HUES6 (cell line): ENCODE measurements at regions not wholly inside any gene's neighbourhood (a gene's known extent, or its start where the extent isn't known, plus 50 kb on each side); places are given as distances from the start of the nearest gene placed in this dataset.

Experiments
- H3K27ac ChIP-seq: 2 replicates; pipeline ENCODE4 v1.7.0; 2013; ENCODE audit warnings: low read depth, mild to moderate bottlenecking, low read length, inconsistent platforms
- H3K27me3 ChIP-seq: 2 replicates; pipeline ENCODE4 v1.6.1; 2013; ENCODE audit warnings: low read length; ENCODE audit not compliant: control insufficient read depth, insufficient read depth
- H3K36me3 ChIP-seq: 2 replicates; pipeline ENCODE4 v1.6.1; 2013; ENCODE audit warnings: low read length; ENCODE audit not compliant: control insufficient read depth, insufficient read depth
- H3K4me1 ChIP-seq: 2 replicates; pipeline ENCODE4 v1.6.1; 2013; ENCODE audit warnings: low read length; ENCODE audit not compliant: control insufficient read depth, insufficient read depth
- H3K4me3 ChIP-seq: 2 replicates; pipeline ENCODE4 v1.5.1; 2013; ENCODE audit warnings: low read depth, low read length
- H3K9ac ChIP-seq: one replicate; pipeline ENCODE4 v1.6.1; 2013; ENCODE audit warnings: mild to moderate bottlenecking, low read length
- H3K9me3 ChIP-seq: 2 replicates; pipeline ENCODE4 v1.6.1; 2013; ENCODE audit warnings: low read depth, low read length; ENCODE audit not compliant: control insufficient read depth, insufficient read depth

DNA sequence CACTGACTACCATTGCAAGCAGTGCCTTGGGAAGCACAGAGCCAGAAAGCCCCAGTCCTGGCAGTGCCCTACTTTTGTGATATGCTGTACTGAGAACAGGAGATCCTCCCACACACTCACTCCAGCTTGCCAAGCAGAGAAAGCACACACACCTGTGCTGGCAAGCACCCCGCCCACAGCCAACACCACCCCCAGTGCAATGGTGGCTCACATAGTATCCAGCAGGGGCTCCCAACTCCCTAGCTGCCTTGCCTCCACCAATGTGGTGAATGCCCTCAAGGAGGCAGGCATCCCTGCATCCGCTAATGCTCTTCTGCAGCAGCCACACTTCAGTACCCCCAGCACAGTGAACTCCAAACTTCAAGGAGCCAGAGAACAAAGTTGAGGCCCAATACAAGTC is 1655.8 kb downstream of the SUCLG1 start:
- no peak overlapping the region for H3K27ac ChIP-seq

GRCh38 chr2:82797469-82797868 is 1661.6 kb downstream of the SUCLG1 start:
- Histone ChIP-seq H3K27me3 (no peaks in the 10 kb centered on the region), H3K27ac (no peak overlapping the region), H3K9me3 (no peaks in the 10 kb centered on the region), H3K36me3 (no peaks in the 10 kb centered on the region), H3K9ac (no peak overlapping the region), H3K4me1 (no peaks in the 10 kb centered on the region), H3K4me3 (no peak overlapping the region)

More for the DNA sequence above, 1655.8 kb downstream of the SUCLG1 start:
- no peaks in the 10 kb centered on the region for H3K27me3 ChIP-seq
- no peak overlapping the region for H3K4me3 ChIP-seq
- no peaks in the 10 kb centered on the region for H3K4me1 ChIP-seq
- H3K9ac ChIP-seq, result no peak overlapping the region
- H3K9me3 ChIP-seq, result peaks cover 14% of the 10 kb centered on the region
- H3K36me3 ChIP-seq, result no peaks in the 10 kb centered on the region

DNA sequence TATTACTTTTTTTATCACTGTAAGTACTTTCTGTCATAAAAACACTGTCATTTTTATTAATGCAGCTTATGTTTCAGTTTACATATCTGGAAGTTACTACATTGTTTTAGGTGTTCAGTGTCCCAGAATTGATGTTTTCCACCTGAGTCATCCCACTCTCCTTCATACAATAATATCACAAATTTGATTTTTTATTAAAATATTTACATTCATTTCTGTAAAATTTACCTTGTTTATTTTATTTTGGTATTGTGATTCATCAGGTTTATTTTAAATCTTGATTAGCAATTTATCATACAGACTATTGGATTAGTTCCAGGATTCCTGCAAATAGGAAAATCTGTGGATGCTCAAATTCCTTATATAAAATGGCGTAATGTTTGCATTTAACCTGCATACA is 1662.9 kb downstream of the SUCLG1 start:
- no peaks in the 10 kb centered on the region for H3K36me3 ChIP-seq
- no peaks in the 10 kb centered on the region for H3K9me3 ChIP-seq
- no peak overlapping the region for H3K9ac ChIP-seq
- H3K27ac ChIP-seq, result no peak overlapping the region
- no peak overlapping the region for H3K4me3 ChIP-seq
- H3K27me3 ChIP-seq, result no peaks in the 10 kb centered on the region
- no peaks in the 10 kb centered on the region for H3K4me1 ChIP-seq

DNA sequence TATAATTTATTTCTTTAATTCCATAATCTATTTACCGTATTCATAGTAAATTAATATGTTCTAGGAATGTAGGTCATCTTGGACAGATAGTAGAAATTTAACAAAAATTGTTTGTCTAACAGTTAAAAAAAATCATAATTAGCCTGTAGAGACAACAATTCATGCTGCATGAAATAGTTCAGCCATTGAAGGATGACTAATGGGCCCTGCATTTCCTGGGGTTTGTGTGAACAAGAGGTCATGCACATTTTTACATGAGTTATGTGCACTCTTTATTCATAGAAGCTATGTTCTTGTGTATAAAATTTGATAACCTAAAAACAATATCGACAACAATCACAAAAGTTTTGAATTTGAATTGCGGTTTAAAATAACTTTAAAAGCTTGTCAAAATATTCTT is 1663.6 kb downstream of the SUCLG1 start:
- Histone ChIP-seq H3K9me3 (no peaks in the 10 kb centered on the region), H3K36me3 (no peaks in the 10 kb centered on the region), H3K27ac (no peak overlapping the region), H3K27me3 (no peaks in the 10 kb centered on the region), H3K9ac (no peak overlapping the region), H3K4me3 (no peak overlapping the region), H3K4me1 (no peaks in the 10 kb centered on the region)

- H3K36me3 ChIP-seq, result no peaks in the 10 kb centered on the region
- H3K9ac ChIP-seq, result no peak overlapping the region
- H3K9me3 ChIP-seq, result no peaks in the 10 kb centered on the region
- H3K4me1 ChIP-seq, result no peaks in the 10 kb centered on the region
- no peak overlapping the region for H3K4me3 ChIP-seq
- no peaks in the 10 kb centered on the region for H3K27me3 ChIP-seq
- H3K27ac ChIP-seq, result no peak overlapping the region
Measured at GRCh38 chr2:82793711-82794435, 1665.2 kb downstream of the SUCLG1 start.

- Histone ChIP-seq H3K36me3 (no peaks in the 10 kb centered on the region), H3K27me3 (no peaks in the 10 kb centered on the region), H3K4me1 (no peaks in the 10 kb centered on the region), H3K9me3 (no peaks in the 10 kb centered on the region), H3K4me3 (no peak overlapping the region), H3K9ac (no peak overlapping the region), H3K27ac (no peak overlapping the region)
Measured at GRCh38 chr2:82792316-82792715, 1666.8 kb downstream of the SUCLG1 start.

DNA sequence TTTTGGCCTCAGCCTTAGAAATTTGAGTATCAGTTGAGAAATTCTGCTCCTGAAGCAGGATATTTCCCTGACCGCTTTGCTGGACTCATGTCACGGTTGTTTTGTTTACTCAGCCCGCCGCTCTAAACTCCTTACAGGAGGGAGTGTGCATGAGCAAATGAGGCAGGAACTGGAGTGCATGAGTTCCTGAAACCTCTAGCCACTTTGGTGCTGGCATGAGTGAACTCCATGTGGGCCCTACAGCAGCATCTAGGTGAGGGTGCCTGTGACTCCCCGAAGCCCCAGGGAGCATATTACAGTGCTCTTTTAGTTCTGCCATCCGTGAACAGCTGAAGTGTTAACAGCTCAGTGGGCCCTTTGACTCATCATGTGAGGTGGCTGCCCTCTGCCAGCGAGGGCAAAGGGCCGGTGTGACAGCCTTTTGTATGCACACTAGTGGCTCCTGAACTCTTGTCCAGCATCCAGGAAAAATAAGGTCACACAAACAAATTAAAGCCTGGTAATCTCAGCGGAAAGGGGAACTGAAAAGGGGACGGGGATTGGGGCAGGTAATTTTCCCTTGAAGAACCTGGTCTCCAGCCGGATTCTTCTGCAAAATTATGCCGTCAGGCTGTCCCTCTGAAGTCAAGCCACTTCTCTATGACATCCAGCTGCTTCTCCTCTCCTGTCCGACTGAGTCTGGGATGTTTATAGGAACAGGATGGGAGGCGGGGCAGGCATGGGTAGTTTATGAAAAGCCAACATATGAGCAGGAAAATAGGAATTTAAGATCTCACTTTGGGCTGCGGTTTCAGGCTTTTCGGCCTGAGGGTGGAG is 1668.7 kb downstream of the SUCLG1 start:
- no peaks in the 10 kb centered on the region for H3K36me3 ChIP-seq
- no peaks in the 10 kb centered on the region for H3K9me3 ChIP-seq
- H3K27me3 ChIP-seq, result no peaks in the 10 kb centered on the region
- H3K27ac ChIP-seq, result no peak overlapping the region
- no peaks in the 10 kb centered on the region for H3K4me1 ChIP-seq
- no peak overlapping the region for H3K9ac ChIP-seq
- H3K4me3 ChIP-seq, result no peak overlapping the region

GRCh38 chr2:82789851-82790205 is 1669.3 kb downstream of the SUCLG1 start:
- Histone ChIP-seq H3K9me3 (no peaks in the 10 kb centered on the region), H3K9ac (no peak overlapping the region), H3K4me1 (no peaks in the 10 kb centered on the region), H3K27ac (no peak overlapping the region), H3K27me3 (no peaks in the 10 kb centered on the region), H3K4me3 (no peak overlapping the region), H3K36me3 (no peaks in the 10 kb centered on the region)

GRCh38 chr2:82781176-82781915 is 1677.7 kb downstream of the SUCLG1 start:
- Histone ChIP-seq H3K36me3 (no peaks in the 10 kb centered on the region), H3K9me3 (no peaks in the 10 kb centered on the region), H3K4me3 (no peak overlapping the region), H3K4me1 (no peaks in the 10 kb centered on the region), H3K9ac (no peak overlapping the region), H3K27ac (no peak overlapping the region), H3K27me3 (no peaks in the 10 kb centered on the region)

GRCh38 chr2:82780050-82780449 is 1679.0 kb downstream of the SUCLG1 start:
- Histone ChIP-seq H3K27me3 (no peaks in the 10 kb centered on the region), H3K36me3 (no peaks in the 10 kb centered on the region), H3K27ac (no peak overlapping the region), H3K4me3 (no peak overlapping the region), H3K9ac (no peak overlapping the region), H3K4me1 (no peaks in the 10 kb centered on the region), H3K9me3 (no peaks in the 10 kb centered on the region)

- no peaks in the 10 kb centered on the region for H3K36me3 ChIP-seq
- no peak overlapping the region for H3K4me3 ChIP-seq
- no peak overlapping the region for H3K27ac ChIP-seq
Measured at GRCh38 chr2:82752396-82752795, 1706.7 kb downstream of the SUCLG1 start.

More at GRCh38 chr2:82752396-82752795, 1706.7 kb downstream of the SUCLG1 start:
- H3K4me1 ChIP-seq, result no peaks in the 10 kb centered on the region
- no peaks in the 10 kb centered on the region for H3K27me3 ChIP-seq
- no peak overlapping the region for H3K9ac ChIP-seq
- H3K9me3 ChIP-seq, result peaks cover 10% of the 10 kb centered on the region
